IPS DF 4.7 (cell line): ENCODE measurements at regions not wholly inside any gene's neighbourhood (a gene's known extent, or its start where the extent isn't known, plus 50 kb on each side); places are given as distances from the start of the nearest gene placed in this dataset.
"Not testable (repeated sequence)": the region's sequence is repeated elsewhere in the genome, so short reads cannot be mapped to it uniquely, and the experiment has no call there.

Experiments used
- DNase-seq: peaks from one replicate; pipeline ENCODE4 v3.0.0-alpha.2; 2013; ENCODE audit warnings: low spot score; ENCODE audit errors: extremely low read depth

DNA sequence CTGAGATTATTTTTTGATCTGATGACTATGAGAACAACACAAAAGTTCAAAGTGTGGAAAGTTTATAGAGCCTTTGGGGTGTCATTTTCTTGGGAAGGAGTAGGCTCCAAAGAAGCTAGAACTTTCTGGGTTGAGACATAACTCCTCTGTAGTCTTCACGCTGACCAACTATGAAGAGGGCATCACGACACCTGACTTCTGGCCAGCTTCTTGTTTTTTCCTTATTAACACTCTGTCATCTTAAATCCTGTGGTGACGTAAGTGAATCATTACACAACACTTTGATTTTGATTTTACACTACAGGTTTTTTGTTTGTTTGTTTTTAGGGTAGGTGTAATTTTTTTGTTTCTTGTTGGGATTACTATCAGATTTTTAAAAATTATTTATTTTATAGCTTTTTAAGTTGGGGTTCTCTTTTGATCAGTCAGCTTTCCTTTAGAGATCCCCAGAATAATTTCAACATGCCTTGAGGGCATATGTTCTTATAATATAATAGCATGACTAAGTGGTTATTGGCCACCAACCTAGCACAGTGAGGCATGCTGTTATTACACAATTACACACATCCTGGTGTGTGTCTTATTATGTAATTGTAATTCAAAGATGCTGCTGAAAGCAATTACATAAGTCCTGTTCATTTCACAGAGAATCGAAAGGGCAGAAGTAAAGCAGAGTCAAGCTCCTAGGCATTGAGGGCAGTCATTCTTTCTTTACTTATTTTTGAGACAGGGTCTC lies 281.6 kb upstream of the NOTCH2NLA start:
- not testable (repeated sequence) for DNase-seq

DNA sequence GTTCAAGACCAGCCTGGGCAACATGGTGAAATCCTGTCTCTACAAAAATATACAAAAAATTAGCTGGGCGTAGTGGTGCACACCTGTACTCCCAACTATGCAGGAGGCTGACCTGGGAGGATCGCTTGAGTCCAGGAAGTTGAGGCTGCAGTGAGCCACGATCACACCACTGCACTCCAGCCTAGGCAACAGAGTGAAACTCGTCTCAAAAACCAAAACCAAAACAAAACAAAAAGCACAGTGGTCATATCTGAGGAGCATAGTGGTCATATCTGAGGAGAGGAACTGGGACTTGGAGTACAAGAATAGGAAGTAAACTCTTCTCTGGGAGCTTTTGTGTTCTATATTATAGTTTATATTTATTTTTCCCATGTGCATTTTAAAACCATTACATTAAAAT lies 275.3 kb upstream of the NOTCH2NLA start:
- DNase-seq, result not testable (repeated sequence)

DNA sequence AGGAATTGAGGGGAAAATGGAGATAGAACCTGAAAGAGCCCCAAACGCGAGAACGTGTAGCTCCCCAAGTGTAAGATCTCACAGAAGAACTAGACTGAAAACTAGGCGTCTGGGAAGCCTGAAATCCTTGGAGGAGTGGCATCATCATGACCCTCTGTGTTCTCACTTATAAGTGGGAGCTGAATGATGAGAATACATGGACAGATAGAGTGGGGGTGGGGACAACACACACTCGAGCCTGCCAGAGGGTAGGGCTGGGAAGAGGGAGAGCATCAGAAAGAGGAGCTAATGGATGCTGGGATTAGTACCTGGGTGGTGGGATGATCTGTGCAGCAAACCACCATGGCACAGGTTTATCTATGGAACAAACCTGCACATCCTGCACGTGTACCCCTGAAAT lies 258.7 kb upstream of the NOTCH2NLA start:
- DNase-seq, result not testable (repeated sequence)

GRCh38 chr1:146487155-146487554 lies 258.3 kb upstream of the NOTCH2NLA start:
- DNase-seq, result not testable (repeated sequence)

GRCh38 chr1:146486300-146487014 lies 257.6 kb upstream of the NOTCH2NLA start:
- DNase-seq, result not testable (repeated sequence)

- DNase-seq, result not testable (repeated sequence)
These were observed 255.4 kb upstream of the NOTCH2NLA start for GRCh38 chr1:146484195-146484594.

GRCh38 chr1:146479188-146479587 lies 250.4 kb upstream of the NOTCH2NLA start:
- DNase-seq, result not testable (repeated sequence)

DNA sequence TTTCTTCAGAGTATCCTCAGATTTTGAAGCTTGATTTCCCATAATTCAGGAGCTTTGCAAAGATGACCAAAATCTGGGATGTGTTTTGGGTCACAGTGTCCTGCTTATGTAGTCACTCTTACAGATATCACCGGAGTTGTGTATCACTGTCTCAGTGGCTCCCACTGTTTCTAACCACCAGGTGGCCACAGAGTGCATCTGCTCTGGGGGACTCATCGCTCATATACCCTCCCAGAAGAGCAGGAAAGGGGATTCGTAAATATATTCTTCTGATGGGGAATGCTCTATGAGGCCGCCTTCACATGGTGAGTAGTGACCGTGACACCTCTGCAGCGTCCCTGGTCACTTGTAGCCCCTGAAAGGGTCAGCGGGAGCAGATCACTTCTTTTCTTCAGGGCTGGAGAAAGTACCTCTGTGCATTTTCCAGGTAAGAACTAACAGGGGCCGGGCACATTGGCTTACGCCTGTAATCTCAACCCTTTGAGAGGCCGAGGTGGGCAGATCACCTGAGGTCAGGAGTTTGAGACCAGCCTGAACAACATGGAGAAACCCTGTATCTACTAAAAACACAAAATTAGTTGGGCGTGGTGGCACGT lies 249.4 kb upstream of the NOTCH2NLA start:
- not testable (repeated sequence) for DNase-seq

GRCh38 chr1:146475086-146475485 lies 246.3 kb upstream of the NOTCH2NLA start:
- DNase-seq, result not testable (repeated sequence)

- not testable (repeated sequence) for DNase-seq
These were observed 245.4 kb upstream of the NOTCH2NLA start for GRCh38 chr1:146474216-146474615.

GRCh38 chr1:146472192-146472861 lies 243.5 kb upstream of the NOTCH2NLA start:
- DNase-seq, result not testable (repeated sequence)

DNA sequence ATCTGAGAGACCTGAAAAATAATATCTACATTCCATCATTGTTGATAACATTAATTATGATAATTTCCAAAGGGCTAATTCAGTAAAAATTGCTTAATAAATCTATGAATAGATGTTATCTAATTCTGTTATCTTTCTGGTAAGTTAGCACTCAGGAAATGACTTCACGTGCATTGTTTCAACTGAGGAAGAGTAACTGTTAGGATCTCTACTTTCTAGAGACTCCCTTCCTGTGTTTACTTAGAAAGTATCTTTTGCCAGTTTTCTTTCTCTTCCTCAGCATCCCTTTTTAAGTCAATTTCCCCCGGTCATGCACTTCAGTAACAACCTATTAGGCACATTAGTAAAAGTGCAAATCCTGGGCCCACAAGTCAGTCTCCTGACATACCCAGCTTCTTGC lies 231.1 kb upstream of the NOTCH2NLA start:
- not testable (repeated sequence) for DNase-seq

DNA sequence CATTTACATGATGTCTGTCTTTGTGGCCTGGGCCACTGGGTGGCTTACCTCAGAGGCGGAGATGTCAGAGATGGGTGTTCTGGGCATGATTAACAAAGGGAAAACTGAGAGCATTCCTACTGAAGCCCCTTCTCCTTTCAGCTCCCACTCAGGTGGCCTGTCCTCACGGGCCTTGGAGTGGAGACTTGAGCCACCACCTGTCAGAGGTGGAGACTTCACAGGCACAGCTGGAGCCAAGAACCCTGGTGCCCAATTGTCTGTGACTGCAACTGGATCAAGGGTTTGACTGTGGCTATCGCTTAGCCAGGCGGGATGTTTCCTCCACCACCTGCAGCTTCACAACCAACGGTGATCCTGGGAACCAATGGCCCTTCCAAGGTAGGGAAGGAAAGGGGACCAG lies 230.5 kb upstream of the NOTCH2NLA start:
- not testable (repeated sequence) for DNase-seq

- DNase-seq, result not testable (repeated sequence)
These were observed 220.0 kb upstream of the NOTCH2NLA start for GRCh38 chr1:146448877-146449246.

GRCh38 chr1:146448212-146448876 lies 219.5 kb upstream of the NOTCH2NLA start:
- DNase-seq, result not testable (repeated sequence)

- not testable (repeated sequence) for DNase-seq
These were observed 215.0 kb upstream of the NOTCH2NLA start for GRCh38 chr1:146443871-146444222.

GRCh38 chr1:146443088-146443870 lies 214.5 kb upstream of the NOTCH2NLA start:
- not testable (repeated sequence) for DNase-seq

DNA sequence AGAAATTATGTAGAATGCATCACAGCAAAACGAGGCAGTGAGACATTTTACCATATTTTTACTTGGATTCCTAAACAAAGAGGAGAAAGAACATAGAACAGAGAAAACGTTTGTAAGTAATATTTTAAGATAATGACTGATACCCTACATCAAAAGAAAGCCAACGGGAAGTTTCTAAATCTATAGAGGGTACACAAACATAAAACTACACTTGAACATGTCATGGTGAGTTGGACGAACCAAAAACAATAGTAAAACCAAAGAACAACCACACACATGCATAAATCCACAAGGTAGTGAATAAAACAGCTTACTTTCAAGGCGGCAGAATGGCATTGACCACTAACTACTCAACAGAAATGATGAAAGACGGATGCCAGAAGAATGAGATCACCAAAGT lies 209.7 kb upstream of the NOTCH2NLA start:
- not testable (repeated sequence) for DNase-seq

DNA sequence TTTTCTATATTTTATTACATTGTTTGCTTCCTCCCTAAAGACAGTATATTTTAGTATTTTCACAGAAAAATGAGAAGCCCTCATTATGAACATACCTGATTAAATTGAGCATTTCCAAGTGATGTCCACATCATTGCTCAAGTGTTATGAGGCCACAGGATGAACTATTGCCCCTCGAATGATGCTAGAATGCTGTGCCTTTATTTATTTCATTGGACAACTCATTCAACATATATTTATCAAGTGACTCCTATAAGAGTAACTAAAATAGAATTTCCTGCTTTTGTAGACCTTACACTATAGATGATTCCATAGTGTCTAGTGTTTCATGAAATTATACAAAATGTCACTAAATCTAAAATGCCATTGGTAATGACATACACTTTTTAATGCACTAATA lies 187.8 kb upstream of the NOTCH2NLA start:
- not testable (repeated sequence) for DNase-seq

GRCh38 chr1:146415017-146415416 lies 186.2 kb upstream of the NOTCH2NLA start:
- DNase-seq, result not testable (repeated sequence)
